Skin of body (tissue), 1 donor: ENCODE measurements at regions not wholly inside any gene's neighbourhood (a gene's known extent, or its start where the extent isn't known, plus 50 kb on each side); places are given as distances from the start of the nearest gene placed in this dataset.

Experiments
- DNase-seq: peaks from one replicate; lab custom pipeline; 2025; lab: John Stamatoyannopoulos, UW

DNA sequence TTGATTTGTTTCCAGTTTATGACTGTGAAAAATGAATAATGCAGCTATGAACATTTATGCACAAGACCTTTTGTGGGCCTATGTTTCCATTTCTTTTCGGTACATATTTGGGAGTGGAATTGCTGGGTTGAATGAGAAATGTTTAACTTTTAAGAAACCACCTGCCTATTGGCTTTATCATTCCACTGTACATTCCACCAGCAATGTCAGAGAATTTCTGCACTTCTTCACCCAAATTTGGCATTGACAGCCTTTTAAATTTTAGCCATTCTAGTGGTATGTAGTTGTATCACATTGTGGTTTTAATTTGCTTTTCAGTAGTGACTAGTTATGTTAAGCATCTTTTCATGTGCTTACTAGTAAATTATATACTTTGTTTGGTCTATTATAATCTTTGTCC, 317.0 kb upstream of the TMTC1 start:
- no peak for DNase-seq

GRCh38 chr12:30098677-30099076, 314.9 kb upstream of the TMTC1 start:
- no peak for DNase-seq

DNA sequence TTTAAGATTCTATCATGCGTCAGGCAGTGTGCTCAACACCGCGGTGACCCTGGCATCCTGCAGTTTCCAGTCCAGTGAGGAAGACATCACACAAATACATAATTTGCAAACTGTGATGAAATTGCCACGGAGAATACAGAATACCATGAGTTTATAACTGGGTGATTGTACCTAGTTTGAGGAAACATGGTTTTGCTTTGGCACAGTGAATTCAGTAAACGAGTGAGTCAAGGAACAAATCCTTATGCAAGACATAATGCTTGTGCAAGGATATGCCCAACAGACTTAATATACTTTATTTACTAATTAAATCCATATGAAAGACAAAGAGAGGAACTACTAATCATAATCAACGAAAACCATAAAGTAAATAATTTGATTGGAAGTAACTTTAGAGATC, 311.8 kb upstream of the TMTC1 start:
- no peak for DNase-seq

- DNase-seq: no peak
These were observed 309.4 kb upstream of the TMTC1 start for GRCh38 chr12:30092983-30093617.

DNA sequence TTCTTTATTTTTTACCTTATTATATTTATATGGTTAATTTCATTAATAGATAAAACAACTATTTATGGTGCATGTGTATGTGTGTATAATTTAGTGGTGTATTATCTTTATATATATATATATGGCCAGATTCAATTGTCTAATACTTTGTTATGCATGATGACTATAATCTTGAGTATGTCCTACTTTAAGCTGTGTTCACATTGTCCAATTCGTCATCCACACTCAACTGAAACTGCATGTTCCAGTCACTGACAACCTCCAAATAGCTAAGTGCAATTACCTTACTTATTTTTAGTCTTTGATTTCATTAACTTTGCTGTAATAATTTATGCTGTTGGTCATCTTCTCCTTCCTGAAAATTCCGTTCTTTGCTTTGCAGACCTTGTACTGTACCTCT, 306.5 kb upstream of the TMTC1 start:
- no peak for DNase-seq

DNA sequence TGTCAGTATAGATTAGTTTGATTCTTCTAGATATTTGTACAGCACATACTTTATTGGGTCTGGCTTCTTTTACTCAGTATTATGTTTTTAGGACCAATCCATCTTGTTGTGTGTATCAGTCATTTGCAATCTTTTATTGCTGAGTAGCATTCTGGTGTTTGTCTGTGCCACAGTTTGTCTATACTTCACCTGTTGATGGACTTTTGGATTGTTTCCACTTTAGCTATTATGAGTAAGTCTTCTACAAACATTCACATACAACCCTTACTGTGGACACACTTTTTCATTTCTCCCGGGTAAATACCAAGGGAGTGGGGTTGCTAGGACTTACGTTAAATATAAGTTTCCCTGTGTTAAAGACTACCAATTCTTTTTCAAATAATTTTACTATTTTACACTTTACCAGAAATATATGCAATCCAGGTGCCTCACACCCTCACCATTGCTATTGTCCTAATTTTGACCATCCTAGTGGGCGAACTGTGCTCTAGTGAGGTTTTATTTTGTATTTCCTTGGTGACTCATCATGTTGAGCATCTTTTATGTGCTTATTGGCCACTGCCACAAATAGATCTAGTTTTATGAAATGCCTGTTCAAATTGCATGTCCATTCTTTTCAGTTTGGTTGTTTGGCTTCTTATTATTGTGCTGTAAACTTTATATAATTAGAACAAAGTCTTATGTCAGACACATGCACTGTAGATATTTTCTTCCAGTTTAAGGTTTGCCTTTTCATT, 304.7 kb upstream of the TMTC1 start:
- DNase-seq: no peak

- no peak for DNase-seq
These were observed 298.6 kb upstream of the TMTC1 start for GRCh38 chr12:30082381-30082780.

- DNase-seq: no peak
These were observed 291.2 kb upstream of the TMTC1 start for GRCh38 chr12:30074916-30075315.

- no peak for DNase-seq
These were observed 289.1 kb upstream of the TMTC1 start for GRCh38 chr12:30072824-30073223.

GRCh38 chr12:30067146-30067545, 283.4 kb upstream of the TMTC1 start:
- DNase-seq: no peak

- no peak for DNase-seq
These were observed 281.2 kb upstream of the TMTC1 start for GRCh38 chr12:30064906-30065305.

DNA sequence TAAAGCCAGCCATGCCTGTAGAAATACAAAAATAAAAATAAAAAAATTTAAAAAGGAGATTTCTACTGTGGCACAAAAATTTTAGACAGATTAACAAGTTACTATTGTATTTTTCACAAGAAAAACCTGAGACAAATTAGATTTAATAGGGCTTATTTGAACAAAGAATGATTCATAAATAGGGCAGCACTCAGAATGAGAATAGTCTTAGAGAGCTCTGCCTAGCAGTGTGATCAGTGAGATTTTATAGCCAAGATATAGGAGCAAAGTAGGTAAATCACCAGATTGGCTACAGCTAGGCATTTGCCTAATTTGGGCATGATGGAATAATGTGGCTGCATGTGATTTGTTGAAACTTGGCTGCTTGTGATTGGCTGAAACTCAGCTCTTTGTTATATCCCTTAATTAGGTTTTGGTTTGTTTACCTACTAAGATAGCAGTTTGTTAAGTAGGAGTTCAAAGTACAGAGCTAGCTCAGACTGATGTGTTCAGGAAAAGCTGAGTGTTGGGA, 279.7 kb upstream of the TMTC1 start:
- DNase-seq: no peak

GRCh38 chr12:30048371-30048770, 264.6 kb upstream of the TMTC1 start:
- DNase-seq: no peak

GRCh38 chr12:30047516-30048254, 263.9 kb upstream of the TMTC1 start:
- no peak for DNase-seq

DNA sequence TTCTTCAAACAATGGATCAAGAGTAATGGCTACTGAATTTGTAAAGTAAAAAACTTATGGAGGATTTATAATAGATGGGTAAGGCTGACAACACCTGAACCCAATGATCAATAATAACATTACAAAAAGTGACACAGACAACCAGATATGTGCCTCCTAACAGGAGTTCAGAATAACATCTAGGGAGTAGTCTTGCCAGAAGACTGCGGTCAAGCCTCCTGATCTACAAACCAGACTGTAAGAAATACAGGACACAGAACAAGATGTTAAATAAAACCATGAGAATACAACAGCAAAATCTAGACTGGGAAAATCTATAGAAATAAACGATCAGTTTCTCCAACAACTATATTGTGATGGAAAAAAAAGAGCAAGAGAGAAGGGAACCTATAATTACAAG, 262.6 kb upstream of the TMTC1 start:
- DNase-seq: no peak

GRCh38 chr12:30045171-30045570, 261.4 kb upstream of the TMTC1 start:
- DNase-seq: no peak

DNA sequence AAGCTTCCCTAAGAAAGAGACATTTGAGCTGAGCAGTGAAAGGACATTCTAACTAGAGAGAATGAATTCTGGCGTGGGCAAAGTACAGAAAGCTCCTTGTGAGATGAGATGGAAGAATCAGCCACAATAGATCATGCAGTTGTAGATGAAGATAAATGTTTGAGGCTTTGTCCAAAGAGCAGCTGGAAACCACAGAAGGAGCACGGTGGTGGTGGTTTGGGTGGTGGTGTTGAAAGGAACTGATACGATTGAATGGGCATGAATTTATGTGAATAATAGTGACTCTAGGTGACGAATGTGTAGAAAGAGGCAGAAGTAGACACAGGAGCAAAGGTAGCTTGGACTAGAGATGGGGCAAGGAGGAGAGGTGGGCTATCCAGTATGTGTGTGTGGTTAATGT, 260.5 kb upstream of the TMTC1 start:
- no peak for DNase-seq

DNA sequence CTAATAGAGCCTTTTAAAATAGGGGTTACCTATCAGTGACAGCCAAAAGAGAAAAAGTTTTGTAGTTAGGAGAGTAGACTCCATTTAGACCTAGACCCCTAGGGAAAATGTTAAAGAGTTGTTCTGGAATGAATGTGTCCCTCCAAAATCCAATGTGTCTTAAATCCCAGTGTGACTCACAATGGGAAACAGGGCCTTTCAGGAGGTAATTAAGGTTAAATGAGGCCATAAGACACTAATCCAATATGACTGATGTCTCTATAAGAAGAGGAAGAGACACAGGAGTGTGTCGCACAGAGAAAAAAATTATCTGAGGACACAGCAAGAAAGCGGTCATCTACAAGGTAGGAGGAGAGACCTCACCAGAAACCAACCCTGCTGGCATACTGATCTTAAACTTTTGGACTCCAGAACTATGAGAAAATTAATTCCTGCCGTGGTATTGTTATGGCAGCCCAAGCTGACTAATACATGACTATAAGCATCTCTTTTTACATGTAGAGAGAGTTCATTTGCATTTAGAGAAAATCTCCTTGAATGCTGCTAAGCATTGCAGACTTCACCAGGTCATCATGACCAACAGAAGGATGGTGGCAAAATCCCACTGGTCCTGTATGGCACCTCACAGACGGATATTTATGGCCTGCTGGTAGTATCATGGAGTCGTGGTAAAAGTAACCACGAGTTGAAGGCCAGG, 259.6 kb upstream of the TMTC1 start:
- DNase-seq: no peak

- no peak for DNase-seq
These were observed 257.4 kb upstream of the TMTC1 start for GRCh38 chr12:30041096-30041495.

- DNase-seq: no peak
These were observed 247.1 kb upstream of the TMTC1 start for GRCh38 chr12:30030693-30031374.

- DNase-seq: no peak
These were observed 243.0 kb upstream of the TMTC1 start for GRCh38 chr12:30026621-30027234.
